ENCODE measurements at regions not wholly inside any gene's neighbourhood (a gene's known extent, or its start where the extent isn't known, plus 50 kb on each side); places are given as distances from the start of the nearest gene placed in this dataset.
"Not testable (repeated sequence)": the region's sequence is repeated elsewhere in the genome, so short reads cannot be mapped to it uniquely, and the experiment has no call there.

DNA sequence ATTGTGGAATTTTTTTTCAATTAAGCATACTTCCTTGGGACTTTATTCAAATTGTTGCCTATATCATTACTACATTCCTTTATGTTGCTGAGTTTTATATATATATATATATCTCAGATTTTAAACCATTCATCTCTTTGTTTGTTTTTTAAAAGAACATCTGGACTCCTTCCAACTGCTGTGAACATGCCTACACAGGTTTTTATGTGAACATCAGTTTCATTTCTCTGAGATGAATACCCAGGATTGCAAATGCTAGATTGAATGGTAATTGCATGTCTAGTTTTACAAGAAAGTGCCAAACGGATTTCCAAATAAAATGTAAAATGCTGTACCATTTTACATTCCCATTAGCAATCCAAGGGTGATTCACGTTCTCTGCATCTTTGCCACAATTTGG, 1289.3 kb downstream of the HACE1 start:
- no peak for DNase-seq (ENCODE audit: extremely low spot score, insufficient read length, low read depth)
- FAIRE-seq = no peak

DNA sequence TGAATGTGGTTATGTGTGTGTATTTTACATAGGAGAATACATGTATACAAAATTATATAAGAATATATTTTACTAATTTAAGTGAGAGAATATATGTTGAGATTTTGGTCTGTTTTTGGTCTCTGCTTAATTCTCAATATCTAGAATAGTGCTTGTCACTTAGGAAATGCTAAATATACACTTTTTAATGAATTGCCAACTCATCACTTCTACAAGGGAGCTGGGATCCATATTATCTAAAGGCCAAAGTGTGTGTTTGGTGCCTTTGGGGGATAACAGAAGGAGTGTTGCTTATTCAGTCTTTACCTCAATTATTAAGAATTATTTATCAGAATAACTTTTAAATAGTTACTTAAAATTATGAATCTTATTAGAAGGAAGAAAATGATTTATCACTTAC, 1304.8 kb downstream of the HACE1 start:
- FAIRE-seq = no peak
- DNase-seq (ENCODE audit: extremely low spot score, insufficient read length, low read depth) = no peak

DNA sequence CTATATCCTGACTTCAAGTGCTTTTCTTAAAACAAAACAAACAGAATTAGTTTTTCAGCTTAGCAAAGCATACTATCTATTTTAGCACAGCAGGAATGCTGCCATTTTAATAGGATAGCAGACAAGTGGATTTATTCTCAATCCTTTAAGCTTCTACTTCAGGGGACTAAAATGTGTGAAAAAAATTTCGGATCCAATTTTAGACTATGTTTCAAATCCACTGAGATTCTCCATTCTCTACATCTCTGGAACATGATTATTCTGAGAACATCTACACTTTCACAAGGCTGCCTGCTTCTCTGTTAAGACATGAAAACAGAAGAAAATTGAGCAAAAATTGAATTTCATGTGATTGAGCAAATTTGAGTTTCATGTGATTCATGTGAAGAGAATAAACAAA, 1321.3 kb downstream of the HACE1 start:
- no peak for FAIRE-seq
- no peak for DNase-seq (ENCODE audit: extremely low spot score, insufficient read length, low read depth)

DNA sequence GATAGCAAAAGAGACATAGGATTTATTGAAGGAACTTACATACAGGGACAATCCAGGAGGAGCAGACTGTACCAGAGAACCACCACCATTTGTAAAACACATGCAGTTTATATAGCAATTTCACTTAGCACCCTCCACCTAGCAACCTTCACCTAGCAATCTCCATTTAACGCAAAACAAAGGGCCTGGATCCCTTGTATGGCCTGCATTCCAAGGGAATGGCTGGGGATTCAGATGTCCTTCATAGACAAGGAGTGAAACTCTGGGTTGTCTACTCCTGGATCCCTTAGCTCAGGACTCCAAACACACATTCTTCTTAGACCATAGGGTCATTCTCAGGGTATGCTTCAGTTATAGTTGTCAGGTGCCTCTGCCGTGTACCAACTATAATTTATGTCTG, 1324.9 kb downstream of the HACE1 start:
- DNase-seq (ENCODE audit: extremely low spot score, insufficient read length, low read depth) (no peak), FAIRE-seq (no peak)

DNA sequence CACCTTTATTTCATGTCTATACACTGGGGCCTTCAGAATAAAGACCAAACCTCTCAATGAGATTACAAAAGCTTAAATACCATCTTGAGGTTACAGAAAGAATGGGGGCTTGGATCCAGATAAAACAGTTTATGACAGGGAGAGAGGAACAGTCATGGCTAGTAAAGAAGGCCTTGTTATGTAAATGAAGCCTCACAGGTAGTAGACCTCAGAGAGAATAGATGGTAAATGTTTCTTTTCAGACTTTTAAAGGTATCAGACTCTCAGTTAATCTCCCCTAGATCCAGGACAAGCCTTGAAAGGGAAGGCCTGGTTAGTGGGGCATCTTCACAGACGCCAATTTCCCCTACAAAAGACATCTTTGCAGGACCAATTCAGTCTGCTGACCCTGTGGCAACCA, 1325.6 kb downstream of the HACE1 start:
- DNase-seq (ENCODE audit: extremely low spot score, insufficient read length, low read depth) (no peak), FAIRE-seq (no peak)

DNA sequence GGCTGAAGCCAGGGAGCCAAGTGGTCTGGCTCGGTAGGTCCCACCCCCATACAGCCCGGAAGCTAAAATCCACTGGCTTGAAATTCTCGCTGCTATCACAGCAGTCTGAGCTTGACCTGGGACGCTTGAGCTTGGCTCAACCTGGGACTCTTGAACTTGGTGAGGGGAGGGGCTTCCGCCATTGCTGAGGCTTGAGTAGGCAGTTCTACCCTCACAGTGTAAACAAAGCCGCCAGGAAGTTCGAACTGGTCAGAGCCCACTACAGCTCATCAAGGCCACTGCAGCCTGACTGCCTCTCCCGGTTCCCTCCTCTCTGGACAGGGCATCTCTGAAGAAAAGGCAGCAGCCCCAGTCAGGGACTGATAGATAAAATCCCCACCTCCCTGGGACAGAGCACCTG, 1337.7 kb downstream of the HACE1 start:
- no peak for DNase-seq (ENCODE audit: extremely low spot score, insufficient read length, low read depth)
- FAIRE-seq = no peak

DNA sequence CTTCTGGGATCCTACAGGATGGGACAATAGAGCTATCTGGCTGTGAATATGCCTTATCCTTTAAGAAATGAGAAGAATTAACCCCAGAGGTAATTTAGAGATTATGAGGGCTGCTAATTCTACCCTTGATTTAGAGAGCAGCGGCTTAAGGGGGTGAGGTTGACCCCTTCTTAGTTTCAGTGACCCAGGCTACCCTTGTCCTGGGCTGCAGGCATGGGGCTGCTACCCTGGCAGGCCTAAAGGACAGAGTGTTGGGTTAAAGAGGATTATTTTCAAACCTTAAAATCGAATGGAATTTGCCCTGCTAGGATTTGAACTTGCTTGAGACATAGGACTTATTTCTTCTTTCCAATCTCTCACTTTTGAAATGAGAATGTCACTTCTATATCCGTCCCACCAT, 1343.4 kb downstream of the HACE1 start:
- no peak for FAIRE-seq
- DNase-seq (ENCODE audit: extremely low spot score, insufficient read length, low read depth) = no peak

DNA sequence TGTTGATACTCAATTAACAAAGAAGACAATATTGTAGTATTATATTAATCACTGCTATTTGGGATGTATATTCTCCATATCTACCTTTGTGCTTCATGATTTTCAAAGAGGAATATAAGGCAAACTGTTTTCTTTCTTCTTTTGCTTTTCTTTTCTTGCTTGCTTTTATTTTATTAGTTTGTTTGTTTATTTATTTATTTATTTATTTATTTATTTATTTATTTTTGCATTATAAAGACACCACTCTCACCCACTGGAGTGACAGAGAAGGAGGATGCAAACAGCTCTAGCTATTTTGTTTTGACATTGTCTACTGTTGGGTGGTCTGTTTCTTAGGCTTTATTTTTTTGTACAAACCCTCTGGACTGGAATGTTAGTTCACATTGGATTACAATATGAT, 1352.7 kb downstream of the HACE1 start:
- DNase-seq (ENCODE audit: extremely low spot score, insufficient read length, low read depth) (no peak), FAIRE-seq (no peak)

DNA sequence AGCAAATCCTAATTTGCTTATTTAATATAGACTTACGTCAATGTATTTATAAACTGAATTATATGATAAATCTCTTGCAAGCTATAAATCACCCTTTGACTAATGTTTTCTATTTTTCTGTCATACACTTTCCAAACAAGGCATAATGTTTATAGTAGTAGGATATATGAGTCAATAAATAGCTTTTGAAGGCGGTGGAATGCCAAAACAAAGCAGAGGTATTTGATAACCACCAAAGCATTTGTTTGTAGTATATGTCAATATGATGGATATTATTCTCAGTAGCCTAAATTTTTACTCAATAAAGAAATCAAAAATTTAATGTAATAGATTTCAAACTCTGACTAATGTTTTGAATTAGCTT, 1354.6 kb downstream of the HACE1 start:
- no peak for DNase-seq (ENCODE audit: extremely low spot score, insufficient read length, low read depth)
- FAIRE-seq = no peak

DNA sequence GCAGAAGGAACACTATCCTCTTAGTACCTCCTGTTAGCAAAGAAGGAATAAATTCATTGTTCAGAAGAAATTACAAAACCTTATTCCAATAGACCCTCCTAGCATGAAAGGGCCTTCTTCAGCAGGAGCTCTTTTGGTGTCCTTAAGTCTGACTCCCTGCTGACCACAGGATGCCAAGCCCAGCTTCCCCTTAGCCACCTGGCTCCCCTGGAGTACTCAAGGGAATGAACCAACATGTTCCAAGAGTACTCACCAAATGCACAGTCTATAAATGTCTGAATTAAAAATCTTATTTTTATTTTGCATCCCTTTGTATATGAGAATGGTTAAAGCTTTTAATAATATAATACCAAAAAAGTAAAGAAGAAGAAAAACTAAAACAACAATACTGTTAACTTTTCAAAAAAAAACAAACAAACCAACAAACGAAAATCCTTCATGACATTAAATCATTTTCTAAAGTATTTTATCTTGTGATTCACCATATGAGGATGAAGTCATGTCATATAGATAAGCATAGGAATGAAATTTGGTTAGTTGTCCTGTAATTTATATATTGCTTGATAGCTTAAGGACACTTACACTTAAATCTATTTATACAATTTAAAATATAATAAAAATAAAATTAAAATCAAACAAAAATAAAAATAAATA, 1355.1 kb downstream of the HACE1 start:
- DNase-seq (ENCODE audit: extremely low spot score, insufficient read length, low read depth) (no peak), FAIRE-seq (no peak)

DNA sequence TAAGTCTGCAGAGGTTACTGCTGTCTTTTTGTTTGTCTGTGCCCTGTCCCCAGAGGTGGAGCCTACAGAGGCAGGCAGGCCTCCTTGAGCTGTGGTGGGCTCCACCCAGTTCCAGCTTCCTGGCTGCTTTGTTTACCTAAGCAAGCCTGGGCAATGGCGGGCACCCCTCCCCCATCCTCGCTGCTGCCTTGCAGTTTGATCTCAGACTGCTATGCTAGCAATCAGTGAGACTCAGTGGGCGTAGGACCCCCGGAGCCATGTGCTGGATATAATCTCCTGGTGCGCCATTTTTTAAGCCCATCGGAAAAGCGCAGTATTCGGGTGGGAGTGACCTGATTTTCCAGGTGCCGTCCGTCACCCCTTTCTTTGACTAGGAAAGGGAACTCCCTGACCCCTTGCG, 1363.1 kb downstream of the HACE1 start:
- not testable (repeated sequence) for FAIRE-seq; DNase-seq (ENCODE audit: extremely low spot score, insufficient read length, low read depth)

DNA sequence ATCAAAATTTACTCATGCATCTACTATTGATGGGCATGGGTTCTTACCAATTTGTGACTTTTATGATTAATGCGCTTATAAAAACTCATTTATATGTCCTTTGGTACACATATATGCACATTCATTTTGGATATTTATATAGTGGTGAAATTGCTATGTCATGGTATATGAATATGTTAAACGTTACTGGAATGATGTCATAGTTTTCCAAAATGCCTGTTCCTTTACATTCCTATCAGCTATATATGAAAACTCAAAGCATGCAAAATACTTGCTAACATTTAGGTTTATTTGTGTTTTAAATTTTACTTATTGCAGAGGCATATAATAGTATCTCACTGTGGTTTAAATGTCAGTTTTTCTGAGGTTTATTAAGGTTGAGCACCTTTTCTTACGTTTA, 1403.1 kb downstream of the HACE1 start:
- FAIRE-seq = no peak
- DNase-seq (ENCODE audit: extremely low spot score, insufficient read length, low read depth) = no peak

DNA sequence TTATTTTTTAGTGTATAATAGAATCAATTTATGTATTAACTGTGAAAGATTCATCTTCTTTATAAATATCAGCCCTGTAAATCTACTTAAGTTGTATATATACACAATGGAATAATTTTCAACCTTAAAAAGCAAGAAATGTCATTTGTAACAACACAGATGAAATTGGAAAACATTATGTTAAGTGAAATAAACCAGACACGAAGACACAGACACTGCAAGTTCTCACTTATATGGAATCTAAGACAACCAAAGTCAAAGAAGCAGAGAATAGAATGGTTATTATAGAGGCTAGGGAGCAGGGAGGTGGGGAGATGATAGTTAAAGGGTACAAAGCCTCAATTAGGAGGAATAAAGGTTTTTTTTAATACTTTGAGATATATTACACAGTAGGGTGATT, 1404.4 kb downstream of the HACE1 start:
- DNase-seq (ENCODE audit: extremely low spot score, insufficient read length, low read depth) (no peak), FAIRE-seq (no peak)

DNA sequence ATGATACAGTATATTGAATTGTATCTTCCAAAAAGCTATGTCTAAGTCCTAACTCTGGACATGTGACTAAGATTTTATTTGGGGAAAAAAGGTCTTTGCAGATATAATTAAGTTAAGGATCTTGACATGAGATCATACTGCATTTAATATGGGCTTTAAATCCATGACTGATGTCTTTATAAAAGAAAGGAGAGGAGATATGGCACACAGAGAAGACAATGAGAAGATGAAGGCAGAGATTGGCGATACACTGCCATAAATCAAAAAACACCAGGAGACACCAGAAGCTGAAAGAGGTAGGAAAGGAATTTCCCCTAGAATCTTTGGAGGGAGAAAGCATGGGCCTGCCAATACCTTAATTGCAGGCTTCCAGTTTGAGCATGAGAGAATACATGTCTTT, 1450.2 kb downstream of the HACE1 start:
- DNase-seq (ENCODE audit: extremely low spot score, insufficient read length, low read depth) = no peak
- FAIRE-seq = no peak

DNA sequence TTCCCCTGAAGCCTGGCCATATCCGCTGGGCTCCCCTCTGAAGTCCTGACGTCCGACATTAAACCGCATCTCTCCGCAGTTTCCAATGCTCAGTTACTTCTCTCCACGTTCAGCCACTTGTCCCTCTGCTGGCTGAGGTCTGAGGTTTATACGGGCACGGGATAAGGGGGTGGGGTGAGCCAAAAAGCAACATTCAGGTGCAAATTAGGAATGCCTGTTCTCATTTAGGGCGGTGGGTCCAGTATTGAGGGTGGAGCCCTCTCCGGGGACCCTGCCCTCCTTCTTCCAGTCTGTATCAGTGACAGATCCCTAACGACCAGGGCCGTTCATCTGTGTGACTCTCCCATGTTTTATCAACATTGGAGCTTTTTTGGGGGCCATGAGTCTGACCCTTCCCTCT, 1454.4 kb downstream of the HACE1 start:
- DNase-seq (ENCODE audit: extremely low spot score, insufficient read length, low read depth) (no peak), FAIRE-seq (no peak)

DNA sequence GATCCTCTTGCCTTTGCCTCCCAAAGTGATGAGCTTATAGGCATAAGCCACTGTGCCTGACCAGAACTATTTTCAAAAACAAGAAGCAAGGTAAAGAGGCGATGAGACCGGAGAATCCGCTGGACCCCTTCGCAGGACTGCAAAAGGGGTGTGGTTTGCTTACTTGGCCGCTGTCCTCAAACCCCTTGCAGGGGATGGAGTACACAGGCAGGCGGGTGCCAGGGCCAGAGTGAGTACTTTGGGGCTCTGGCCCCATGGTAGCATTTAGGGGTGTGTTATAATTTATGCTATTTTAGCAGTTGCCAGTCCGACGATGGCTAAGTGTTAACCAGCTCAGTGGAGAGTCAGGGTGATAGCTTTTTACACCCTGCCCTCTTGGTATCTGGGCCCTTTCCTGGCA, 1454.9 kb downstream of the HACE1 start:
- FAIRE-seq (no peak), DNase-seq (ENCODE audit: extremely low spot score, insufficient read length, low read depth) (no peak)

DNA sequence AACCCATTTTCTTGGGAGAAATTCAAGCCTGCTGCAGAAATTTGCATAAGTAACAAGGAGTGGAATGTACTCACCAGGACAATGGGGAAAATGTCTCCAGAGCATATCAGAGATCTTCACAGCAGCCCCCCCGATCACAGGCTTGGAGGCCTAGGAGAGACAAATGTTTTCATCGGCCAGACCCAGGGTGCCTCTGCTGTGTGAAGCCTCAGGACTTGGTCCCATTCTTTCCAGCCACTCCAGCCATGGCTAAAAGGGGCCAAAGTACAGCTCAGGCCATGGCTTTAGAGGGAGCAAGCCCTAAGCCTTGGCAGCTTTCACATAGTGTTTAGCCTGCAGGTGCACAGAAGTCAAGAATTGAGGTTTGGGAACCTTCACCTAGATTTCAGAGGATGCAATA, 1463.0 kb downstream of the HACE1 start:
- FAIRE-seq (no peak), DNase-seq (ENCODE audit: extremely low spot score, insufficient read length, low read depth) (no peak)

DNA sequence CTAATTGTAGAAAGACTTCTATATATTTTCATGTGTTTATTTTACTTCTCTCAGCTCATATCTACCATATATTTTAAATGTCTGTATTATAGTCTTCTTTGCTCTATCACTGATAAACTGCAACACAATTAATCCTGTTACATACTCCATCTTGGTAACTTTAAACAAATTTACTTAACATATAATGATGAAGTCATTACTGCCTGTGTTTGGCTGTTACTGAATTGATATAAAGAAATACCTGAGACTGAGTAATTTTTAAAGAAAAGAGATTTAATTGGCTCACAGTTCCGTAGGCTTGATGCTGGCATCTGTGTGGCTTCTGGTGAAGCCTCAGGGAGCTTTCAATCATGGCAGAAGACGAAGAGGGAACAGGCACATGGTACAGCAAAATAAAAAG, 1480.4 kb downstream of the HACE1 start:
- FAIRE-seq = no peak

DNA sequence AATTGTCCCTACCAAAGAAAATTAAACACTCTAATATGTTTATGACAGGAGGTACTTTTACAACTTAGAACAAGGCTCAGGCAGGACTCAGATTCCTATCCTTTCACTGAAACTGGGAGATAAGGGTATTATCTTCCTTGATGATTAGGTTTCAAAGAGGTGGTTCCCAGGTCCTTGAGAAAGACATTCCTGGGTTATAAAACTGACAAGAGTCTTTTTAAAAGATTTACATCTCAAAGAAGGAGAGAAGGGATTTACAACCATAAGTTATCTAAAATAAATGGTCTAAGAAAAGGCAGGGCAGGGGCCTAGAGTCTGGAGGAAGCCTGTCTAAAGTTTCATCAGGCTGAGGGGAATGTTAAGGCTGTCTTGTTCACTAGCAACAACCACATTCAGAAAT, 1492.5 kb downstream of the HACE1 start:
- no peak for FAIRE-seq

More for the DNA sequence above, 1480.4 kb downstream of the HACE1 start:
- DNase-seq (ENCODE audit: extremely low spot score, insufficient read length, low read depth) = no peak

DNA sequence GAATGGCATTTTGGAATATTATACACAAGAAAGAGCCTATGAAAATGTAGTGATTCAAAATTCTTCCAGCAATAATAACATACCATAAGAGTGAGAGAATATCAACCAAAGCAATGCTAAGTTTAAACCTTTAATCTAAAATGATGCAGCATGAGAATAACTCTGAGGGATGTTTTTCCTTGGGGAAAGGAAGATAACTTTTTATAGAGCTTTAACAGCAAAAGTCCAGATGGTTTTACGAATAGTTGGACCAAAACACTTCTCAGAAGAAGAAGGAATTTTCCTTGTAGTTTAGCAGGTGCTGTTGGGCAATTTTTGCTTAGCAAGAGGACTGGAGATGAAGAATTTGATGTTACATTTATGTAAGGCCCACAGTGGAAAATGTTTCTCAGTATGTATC, 1503.2 kb downstream of the HACE1 start:
- no peak for FAIRE-seq
- no peak for DNase-seq (ENCODE audit: extremely low spot score, insufficient read length, low read depth)

More for the DNA sequence above, 1492.5 kb downstream of the HACE1 start:
- no peak for DNase-seq (ENCODE audit: extremely low spot score, insufficient read length, low read depth)

DNA sequence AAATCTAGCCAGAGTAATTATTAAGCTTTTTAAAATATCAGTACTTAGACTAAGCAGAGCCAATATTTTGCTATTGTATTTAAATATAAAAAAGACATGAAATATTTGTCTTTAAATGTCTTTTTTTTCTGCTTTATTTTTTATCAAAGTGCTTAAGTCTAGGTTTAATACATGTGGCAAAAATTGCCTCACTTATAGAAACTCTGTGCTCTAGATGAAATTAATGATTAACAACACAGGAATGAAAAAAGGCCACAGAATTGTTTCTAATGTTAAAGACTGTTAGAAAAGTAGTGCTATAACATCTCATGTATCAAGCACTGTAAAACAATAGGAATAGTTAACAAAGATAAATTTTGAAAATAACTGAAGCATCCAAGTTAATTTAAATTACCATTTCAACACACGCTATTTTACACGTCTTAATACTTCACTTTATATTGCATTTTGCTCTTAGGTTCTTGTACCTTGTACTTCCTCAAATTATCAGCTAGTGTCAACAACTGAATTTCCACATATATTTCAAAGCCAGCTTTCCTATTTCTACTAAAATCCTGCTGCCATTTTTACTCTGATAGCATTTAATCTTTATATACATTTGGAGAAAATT, 1515.1 kb downstream of the HACE1 start:
- FAIRE-seq (no peak), DNase-seq (ENCODE audit: extremely low spot score, insufficient read length, low read depth) (no peak)

DNA sequence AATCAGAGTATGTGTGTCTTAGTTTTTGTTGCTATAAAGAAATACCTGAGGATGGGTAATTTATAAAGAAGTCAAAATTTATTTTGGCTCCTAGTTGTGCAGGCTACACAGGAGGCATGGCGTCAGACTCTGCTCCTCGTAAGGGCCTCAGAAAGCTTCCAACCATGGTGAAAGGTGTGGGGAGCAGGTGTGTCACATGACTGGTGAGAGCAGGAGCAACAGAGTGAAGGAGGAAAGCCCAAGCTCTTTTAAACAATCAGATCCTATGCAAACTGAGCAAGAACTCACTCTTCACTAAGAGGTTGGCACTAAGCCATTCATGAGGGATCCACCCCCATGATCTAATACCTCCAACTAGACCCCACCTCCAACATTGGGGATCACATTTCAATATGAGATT, 1524.3 kb downstream of the HACE1 start:
- DNase-seq (ENCODE audit: extremely low spot score, insufficient read length, low read depth) (no peak), FAIRE-seq (no peak)
